Ishikawa (cell line): ENCODE measurements at regions not wholly inside any gene's neighbourhood (a gene's known extent, or its start where the extent isn't known, plus 50 kb on each side); places are given as distances from the start of the nearest gene placed in this dataset.

Experiments
- CEBPB ChIP-seq: IDR thresholded peaks from 2 replicates; pipeline ENCODE4 v1.6.1; 2012
- EGR1 ChIP-seq: IDR thresholded peaks from 2 replicates; pipeline ENCODE4 v1.6.1; 2012
- EP300 ChIP-seq: IDR thresholded peaks from 2 replicates; pipeline ENCODE4 v1.6.1; 2012; ENCODE audit warnings: borderline replicate concordance
- FOXM1 ChIP-seq: IDR thresholded peaks from 2 replicates; pipeline ENCODE4 v1.6.1; 2012; ENCODE audit warnings: low read depth, borderline replicate concordance
- MAX ChIP-seq: IDR thresholded peaks from 2 replicates; pipeline ENCODE4 v1.6.1; 2012
- REST ChIP-seq: IDR thresholded peaks from 2 replicates; pipeline ENCODE4 v1.6.1; 2012; ENCODE audit warnings: low read depth, mild to moderate bottlenecking
- TAF1 ChIP-seq: IDR thresholded peaks from 2 replicates; pipeline ENCODE4 v1.6.1; 2012; ENCODE audit warnings: low read depth, mild to moderate bottlenecking
- TCF12 ChIP-seq: IDR thresholded peaks from 2 replicates; pipeline ENCODE4 v1.6.1; 2012; ENCODE audit warnings: low read depth
- USF1 ChIP-seq: IDR thresholded peaks from 2 replicates; pipeline ENCODE4 v1.6.1; 2012
- YY1 ChIP-seq: IDR thresholded peaks from 2 replicates; pipeline ENCODE4 v1.6.1; 2012; ENCODE audit warnings: low read depth

GRCh38 chr10:63711867-63712716 is 190.9 kb downstream of the REEP3 start:
- peak; percentile 73 for TF ChIP-seq YY1
- TF ChIP-seq CEBPB = peak; percentile 35
- TF ChIP-seq USF1 = peak; percentile 80
- peak; percentile 91 for TF ChIP-seq MAX
- TF ChIP-seq FOXM1 = peak; percentile 78
- TF ChIP-seq REST = no peak
- no peak for TF ChIP-seq TAF1
- TF ChIP-seq EP300 = peak; percentile 91
- no peak for TF ChIP-seq EGR1
- peak; percentile 96 for TF ChIP-seq TCF12
